Progenitor cell of endocrine pancreas (in vitro differentiated cells): ENCODE measurements at regions not wholly inside any gene's neighbourhood (a gene's known extent, or its start where the extent isn't known, plus 50 kb on each side); places are given as distances from the start of the nearest gene placed in this dataset.

Source experiments
- DNase-seq: peaks from one replicate; pipeline ENCODE4 v3.0.0; 2021; ENCODE audit warnings: low spot score; ENCODE audit not compliant: unreplicated experiment
- H3K27ac Mint-ChIP-seq: 2 replicates; pipeline ENCODE4 v1.8.0; 2021; ENCODE audit warnings: mild to moderate bottlenecking, moderate library complexity, mixed read lengths
- H3K27me3 Mint-ChIP-seq: 2 replicates; pipeline ENCODE4 v1.8.0; 2021; ENCODE audit warnings: mixed read lengths
- H3K36me3 Mint-ChIP-seq: 2 replicates; pipeline ENCODE4 v1.8.0; 2022; ENCODE audit warnings: mixed read lengths; ENCODE audit not compliant: insufficient read depth
- H3K4me1 Mint-ChIP-seq: 2 replicates; pipeline ENCODE4 v1.8.0; 2021; ENCODE audit warnings: low read depth, mixed read lengths
- H3K4me3 Mint-ChIP-seq: 2 replicates; pipeline ENCODE4 v1.8.0; 2021; ENCODE audit warnings: low read depth, mild to moderate bottlenecking, moderate library complexity, mixed read lengths
- H3K9me3 Mint-ChIP-seq: 2 replicates; pipeline ENCODE4 v1.8.0; 2021; ENCODE audit warnings: low read depth, mixed read lengths
- CTCF ChIP-seq: fragments of 200-600 bp; sonication (generic); IDR thresholded peaks from one replicate; pipeline ENCODE4 v1.5.0; 2021; ENCODE audit warnings: antibody characterized with exemption, mild to moderate bottlenecking; ENCODE audit not compliant: unreplicated experiment

GRCh38 chr4:132530861-132531260, 618.2 kb upstream of the PCDH10 start:
- no peak for DNase-seq
- Mint-ChIP-seq H3K9me3 (no peaks in the 10 kb centered on the region), H3K27me3 (no peaks in the 10 kb centered on the region), H3K4me3 (no peak overlapping the region), H3K36me3 (no peaks in the 10 kb centered on the region), H3K4me1 (no peaks in the 10 kb centered on the region), H3K27ac (no peak overlapping the region)
- TF ChIP-seq CTCF, result no peak

GRCh38 chr4:132540268-132540667, 608.8 kb upstream of the PCDH10 start:
- TF ChIP-seq CTCF, result no peak
- Mint-ChIP-seq H3K27me3 (no peaks in the 10 kb centered on the region), H3K9me3 (peaks cover 8% of the 10 kb centered on the region), H3K4me1 (no peaks in the 10 kb centered on the region), H3K36me3 (no peaks in the 10 kb centered on the region), H3K4me3 (no peak overlapping the region), H3K27ac (no peak overlapping the region)
- DNase-seq, result no peak

- Mint-ChIP-seq H3K4me1 (no peaks in the 10 kb centered on the region), H3K27ac (no peak overlapping the region), H3K27me3 (no peaks in the 10 kb centered on the region), H3K9me3 (peaks cover 8% of the 10 kb centered on the region), H3K4me3 (no peak overlapping the region), H3K36me3 (no peaks in the 10 kb centered on the region)
- TF ChIP-seq CTCF, result no peak
- DNase-seq, result no peak
Observed at GRCh38 chr4:132540797-132541196, 608.3 kb upstream of the PCDH10 start.

GRCh38 chr4:132542228-132542627, 606.9 kb upstream of the PCDH10 start:
- Mint-ChIP-seq H3K4me3 (no peak overlapping the region), H3K36me3 (no peaks in the 10 kb centered on the region), H3K27me3 (no peaks in the 10 kb centered on the region), H3K4me1 (no peaks in the 10 kb centered on the region), H3K27ac (no peak overlapping the region), H3K9me3 (peaks cover 8% of the 10 kb centered on the region)
- no peak for DNase-seq
- no peak for TF ChIP-seq CTCF

GRCh38 chr4:132548463-132548862, 600.6 kb upstream of the PCDH10 start:
- Mint-ChIP-seq H3K27ac (no peak overlapping the region), H3K27me3 (no peaks in the 10 kb centered on the region), H3K4me3 (no peak overlapping the region), H3K9me3 (no peaks in the 10 kb centered on the region), H3K4me1 (no peaks in the 10 kb centered on the region), H3K36me3 (no peaks in the 10 kb centered on the region)
- DNase-seq, result no peak
- no peak for TF ChIP-seq CTCF
